AG08395 (cell line): ENCODE measurements at regions not wholly inside any gene's neighbourhood (a gene's known extent, or its start where the extent isn't known, plus 50 kb on each side); places are given as distances from the start of the nearest gene placed in this dataset.
"Not testable (repeated sequence)": the region's sequence is repeated elsewhere in the genome, so short reads cannot be mapped to it uniquely, and the experiment has no call there.

ENCODE experiments used
- DNase-seq: peaks from one replicate; pipeline ENCODE4 v3.0.0; 2012; ENCODE audit warnings: mixed read lengths, low spot score

DNA sequence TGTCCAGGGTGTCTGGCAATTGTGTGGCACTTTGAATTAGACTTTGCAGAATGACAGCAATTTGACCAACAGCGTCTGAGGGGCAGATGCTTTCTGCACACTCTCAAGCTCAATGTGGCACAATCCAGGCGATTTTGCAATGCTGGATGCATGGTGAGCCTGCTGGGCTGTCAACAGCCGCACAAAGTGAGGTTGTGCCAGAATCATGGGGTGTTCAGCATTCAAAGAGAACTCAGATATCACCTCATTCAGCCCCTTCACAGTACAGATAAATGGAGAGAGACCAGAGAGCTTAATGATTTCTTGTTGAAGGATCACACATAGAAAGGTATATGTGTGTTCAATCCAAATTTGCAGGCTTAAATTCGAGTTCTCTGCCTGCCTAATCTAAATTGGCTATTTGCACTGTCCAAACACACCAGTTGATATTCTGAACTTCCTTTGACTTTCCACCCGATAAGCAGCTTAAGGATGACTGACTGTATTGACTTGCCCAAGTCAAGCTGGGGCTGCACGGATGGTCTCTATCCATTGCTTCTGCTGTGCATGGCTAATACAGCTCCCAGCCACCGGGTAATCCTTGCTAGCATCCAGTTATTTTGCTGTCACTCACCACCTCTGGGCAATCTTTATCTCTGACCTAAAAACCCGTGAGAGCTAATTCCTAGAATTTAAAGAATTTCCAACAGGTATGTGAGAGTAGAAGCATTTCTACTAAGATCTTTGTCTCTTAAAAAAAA is 157.9 kb upstream of the TAS2R1 start:
- no peak for DNase-seq

DNA sequence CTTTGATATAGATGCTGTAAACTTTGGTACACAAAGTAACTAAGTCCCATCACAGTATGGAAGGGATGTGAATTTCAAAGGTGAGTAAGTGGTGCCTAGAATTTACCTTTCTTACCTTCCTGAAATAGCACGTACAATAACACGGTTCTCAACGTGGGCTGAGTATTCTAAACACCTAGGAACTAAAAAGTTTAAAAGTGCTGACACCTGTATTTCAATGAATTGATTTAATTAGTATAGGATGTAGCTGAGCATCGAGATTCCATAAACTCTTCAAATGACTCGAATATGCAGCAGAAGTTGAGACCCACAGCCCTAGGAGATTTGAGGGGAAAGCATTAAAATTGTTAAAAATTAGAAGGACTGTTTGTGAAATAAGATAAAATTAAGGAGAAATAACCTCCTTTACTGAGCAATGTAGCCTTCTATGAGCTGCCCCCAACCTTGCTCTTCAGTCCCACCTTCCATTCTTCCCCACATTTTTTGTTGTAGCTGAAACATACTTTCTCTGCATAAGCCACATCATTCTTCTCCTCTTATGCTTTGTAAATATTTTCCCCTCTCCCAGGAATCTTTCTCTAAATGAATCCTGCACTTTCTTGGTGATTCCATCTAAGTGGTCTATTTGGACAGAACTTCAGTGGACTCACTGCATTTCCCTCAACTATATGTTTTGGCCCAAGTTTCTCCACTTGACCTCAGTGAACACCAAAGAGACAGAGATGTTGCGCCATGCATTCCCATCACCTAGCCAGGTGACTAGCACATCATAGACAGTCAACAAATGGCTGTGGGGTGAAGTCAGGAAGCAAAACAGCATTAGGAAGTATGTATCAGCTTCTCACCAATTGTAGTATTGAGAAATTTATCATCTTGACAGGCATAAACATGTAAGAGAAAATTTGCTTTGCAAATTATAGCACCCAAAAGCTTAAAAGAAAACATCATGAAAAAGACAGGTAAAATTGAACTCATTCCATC is 156.5 kb upstream of the TAS2R1 start:
- no peak for DNase-seq

DNA sequence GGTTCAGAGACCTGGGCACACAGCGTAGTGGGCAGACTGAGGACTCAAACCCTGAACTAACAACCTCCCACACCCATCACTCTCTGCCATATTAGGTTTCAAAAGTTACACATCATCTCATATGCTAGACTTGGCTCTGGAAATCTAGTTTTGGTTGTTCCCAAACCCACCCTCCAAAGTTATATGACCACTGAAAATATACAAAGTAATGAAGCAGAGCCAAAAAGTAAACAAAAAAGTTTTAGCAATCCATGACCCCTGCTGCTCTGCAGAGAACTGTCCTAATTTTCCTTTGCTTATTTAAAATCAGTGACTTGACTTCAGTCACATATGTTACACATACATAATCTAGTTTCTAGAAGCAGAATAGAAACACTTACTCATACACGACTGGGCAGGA is 155.6 kb upstream of the TAS2R1 start:
- DNase-seq, result no peak

DNA sequence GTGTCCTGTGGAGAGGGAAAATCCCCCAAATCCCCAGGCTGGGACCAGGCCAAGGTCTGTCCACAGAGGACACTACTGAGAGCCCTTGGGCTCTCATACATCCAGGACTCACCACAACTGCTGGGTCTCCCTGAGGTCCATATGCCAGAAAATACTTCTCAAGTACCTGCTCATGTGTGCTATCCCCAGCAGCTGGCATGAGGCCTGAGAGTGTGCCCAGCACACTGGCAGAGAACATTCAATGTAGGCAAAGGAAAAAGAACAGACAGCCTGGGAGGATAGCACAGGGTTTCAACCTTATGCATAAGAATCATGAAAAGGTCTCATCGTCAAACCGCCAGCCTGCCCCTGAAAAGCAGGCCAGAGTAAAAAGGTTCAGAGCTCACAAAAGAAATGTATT is 154.1 kb upstream of the TAS2R1 start:
- no peak for DNase-seq

DNA sequence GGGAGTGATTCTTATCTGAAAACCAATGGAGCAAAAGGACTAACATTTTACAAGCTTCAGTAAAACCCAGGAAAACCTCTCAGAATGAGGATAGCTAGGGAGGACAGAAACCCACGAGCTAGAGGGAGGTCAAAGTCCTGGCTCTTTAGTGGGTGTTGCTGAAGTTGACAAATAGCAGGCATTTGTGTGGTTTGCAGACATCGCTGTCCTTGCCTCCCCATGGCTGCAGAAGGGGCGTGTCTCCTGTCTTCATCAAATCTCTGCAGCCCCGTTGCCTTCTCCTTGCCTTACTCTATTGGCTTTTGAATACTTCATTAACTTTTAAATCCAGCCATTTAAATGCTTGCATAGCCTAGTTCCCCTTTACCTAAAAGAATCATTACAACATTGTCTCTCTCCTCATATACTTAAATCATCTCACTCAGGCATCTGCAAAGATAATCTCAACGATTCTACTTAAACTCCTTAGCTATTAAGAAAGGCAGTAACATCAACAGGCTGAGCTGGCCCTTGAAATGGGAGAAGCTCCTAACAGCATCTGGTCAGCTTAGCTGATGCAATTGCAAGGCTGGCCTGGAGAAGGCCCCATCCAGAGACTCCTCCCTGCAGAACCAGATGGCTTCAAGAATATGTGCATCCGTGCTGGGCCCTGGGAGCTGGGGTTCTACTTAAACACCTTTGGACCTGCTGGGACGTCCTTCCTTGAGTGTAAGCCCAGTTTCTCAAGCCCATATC is 152.8 kb upstream of the TAS2R1 start:
- peak; percentile 59 for DNase-seq

DNA sequence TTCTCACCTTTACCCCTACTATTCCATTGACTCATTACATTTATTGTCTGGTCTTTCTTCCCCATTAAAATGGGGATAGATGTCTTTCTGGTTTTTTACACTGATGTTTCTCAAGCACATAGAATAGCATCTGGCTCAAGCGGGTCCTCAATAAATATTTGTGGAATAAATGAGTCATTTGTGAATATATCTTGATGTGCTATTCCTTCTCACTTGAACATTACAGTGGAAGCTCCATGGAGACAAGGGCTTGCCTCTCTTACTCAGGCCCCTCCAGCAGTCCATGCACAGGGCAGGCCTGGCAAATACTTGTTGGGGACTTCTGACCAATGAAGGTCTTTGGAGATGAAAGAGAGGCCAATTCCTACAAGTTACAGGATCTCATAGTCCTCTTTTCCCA is 151.7 kb upstream of the TAS2R1 start:
- no peak for DNase-seq

DNA sequence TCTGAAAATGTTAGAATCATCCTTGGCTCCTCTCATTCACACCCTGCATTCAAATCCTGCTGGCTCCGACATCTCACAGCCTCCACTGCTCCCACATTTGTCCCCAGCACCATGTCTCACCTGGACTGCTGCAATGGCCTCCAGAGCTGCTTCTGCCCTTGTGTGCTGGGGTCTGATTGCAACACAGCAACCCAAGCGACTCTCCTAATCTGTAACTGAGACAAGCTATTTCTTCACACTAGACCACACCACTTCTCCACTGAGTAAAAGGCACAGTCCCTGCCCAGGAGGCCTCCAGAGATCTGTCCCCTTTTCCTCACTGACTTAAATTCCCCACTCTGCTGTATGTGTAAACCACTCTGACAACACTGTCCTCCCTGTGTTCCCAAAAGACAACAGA is 151.1 kb upstream of the TAS2R1 start:
- no peak for DNase-seq

DNA sequence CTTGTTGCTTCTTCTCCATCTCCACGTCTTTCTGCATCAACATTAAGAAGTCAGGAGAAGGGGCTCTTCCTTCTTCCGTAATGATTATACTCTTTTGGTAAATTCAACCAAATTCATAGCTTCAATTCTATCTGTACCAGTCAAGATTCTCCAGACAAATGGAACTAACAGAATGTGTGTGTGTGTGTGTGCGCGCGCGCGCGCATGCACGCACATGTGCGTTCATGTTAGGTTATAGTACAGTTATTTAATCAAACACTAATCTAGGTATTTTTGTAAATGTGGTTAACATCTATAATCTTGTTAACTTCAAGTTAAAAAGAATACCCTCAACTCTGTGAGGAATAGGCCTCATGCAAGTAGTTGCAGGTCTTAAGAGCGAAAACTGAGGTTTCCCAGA is 150.3 kb upstream of the TAS2R1 start:
- no peak for DNase-seq

DNA sequence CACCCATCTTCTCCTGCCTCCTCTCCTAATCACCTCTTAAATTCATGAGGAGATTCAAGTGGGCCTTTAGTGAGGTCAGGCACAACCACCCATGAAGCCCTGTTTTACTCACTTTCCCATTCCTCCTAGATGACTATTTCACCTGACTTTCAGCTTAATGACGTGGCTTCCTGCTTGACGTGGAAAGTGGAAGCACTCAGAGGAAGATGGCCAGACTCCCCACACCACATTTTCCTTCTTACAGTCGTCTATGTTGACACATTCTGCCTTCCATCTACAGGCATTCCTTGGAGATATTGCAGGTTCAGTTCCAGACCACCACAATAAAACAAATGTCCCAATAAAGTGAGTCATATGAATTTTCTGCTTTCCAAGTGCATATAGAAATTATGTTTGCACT is 146.4 kb upstream of the TAS2R1 start:
- DNase-seq, result no peak

DNA sequence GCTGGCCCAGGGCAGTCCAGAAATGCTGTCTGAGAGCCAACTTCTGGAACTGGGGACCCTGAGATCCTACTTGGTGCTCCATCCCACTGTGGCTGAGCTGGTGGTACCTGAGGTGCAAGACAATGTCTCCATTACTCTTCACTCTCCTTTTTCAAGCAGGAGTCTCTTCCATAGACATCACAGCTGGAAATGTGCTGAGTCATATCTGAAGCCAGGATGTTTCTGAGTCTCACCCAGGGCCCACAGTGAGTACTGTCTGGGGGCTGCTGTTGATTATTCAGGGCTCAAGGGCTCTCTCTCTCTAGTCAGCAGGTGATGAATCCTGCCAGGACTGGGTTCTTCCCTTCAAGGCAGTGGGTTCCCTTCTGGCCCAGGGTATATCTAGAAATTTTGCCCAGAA is 145.2 kb upstream of the TAS2R1 start:
- DNase-seq, result no peak

DNA sequence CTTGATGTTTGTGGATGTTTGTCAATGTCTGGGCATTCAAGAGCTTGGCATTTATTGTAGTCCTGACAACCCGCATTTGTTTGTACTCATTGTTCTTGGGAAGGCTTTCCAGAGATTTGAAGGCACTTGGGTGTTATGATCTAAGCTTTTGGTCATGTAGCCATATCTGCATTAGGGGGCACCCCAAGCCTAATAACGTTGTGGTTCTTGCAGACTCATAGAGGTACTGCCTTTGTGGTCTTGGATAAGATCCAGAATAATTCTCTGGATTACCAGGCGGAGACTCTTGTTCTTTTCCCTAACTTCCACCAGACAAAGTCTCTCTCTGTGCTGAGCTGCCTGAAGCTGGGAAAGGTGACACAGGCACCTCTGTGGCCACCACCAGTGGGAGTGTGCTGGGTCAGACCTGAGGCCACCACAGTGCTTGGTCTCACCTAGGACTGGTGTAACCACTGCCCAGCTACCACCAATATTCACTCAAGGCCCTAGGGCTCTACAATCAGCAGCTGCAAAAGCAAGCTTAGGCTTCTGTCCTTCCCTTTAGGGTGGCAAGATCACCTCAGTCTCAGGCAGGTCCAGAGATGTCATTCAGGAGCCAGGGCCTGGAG is 144.4 kb upstream of the TAS2R1 start:
- DNase-seq, result no peak

DNA sequence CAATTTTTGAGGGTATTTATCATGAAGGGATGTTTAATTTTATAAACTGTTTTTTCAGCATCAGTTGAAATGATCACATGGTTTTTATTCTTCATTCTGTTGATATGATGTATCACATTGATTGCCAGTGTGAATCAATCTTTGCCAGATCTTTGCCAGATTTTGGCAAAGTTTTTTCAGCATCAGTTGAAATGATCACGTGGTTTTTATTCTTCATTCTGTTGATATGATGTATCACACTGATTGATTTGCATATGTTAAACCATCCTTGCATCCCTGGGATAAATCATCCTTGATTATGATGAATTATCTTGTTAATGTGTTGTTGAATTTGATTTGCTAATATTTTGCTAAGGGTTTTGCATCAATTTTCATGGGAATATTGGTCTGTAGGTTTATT is 140.9 kb upstream of the TAS2R1 start:
- DNase-seq, result no peak

DNA sequence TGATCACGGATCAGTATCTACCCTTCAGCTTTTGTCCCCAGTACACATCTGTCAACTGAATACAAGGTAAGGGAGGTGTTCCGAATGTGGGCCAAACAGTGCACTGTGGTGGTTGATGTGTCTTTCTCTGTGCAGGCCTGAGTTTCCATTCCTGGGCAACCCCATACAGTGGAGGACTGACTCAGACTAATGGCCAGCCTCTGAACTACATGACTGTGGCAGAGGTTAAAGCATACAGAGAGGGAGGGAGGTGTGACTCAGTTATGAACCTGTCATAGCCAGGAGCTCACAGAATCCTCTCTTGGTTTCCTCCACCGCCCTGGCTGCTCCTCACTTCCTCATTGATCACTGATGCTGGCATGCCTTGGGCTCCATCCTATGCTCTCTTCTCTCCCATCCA is 136.4 kb upstream of the TAS2R1 start:
- peak; percentile 53 for DNase-seq

DNA sequence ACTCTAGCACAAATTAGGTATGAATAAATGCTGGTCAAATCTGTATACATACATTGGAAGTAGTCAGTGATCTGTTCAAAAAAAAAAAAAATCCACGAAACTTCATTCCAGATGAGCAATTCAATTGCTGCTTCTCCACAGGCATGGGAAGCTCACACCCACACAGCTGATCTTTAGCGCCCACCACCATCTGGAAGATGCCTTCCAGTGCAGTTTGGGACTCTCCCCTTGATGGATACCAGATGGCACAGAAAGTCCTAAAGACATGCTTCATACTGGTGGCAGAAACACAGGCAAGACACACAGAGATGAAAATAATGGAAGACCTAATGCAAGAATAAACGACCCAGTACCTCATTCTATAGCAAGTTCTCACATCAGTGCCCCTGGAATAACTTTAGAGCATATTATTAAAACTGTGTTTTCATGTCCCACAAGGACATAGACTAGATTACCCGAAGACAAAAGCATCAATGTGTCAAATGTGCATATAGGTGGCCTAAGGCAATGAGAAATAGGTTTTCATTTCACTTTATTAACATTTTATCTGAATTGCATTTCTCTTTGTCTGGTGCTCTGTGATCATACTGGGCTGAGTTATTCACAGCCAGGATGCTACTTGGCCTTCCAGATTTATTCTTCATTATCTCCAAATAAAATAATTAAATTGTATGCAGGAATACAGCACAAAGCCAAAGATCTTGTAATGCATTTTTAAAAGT is 135.4 kb upstream of the TAS2R1 start:
- DNase-seq, result peak; percentile 50

DNA sequence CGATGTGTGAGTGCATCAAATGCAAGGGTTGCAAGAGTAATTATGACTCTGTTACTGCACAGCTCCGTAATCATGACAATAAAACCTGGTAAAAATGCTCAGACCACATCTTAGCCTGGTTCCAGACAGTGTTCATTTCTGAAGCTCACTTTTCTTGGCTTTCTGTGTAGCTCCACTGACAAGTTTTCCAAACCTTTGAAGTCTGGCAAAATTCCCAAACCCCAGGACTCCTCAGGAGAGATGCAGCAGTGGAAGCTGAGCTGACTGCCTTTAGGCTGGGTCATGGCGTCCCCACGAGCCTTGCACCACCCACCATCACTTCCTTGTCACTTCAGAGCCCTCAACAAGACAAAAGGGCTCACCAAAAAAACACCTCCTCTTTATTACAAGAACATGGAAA is 131.6 kb upstream of the TAS2R1 start:
- DNase-seq, result no peak

DNA sequence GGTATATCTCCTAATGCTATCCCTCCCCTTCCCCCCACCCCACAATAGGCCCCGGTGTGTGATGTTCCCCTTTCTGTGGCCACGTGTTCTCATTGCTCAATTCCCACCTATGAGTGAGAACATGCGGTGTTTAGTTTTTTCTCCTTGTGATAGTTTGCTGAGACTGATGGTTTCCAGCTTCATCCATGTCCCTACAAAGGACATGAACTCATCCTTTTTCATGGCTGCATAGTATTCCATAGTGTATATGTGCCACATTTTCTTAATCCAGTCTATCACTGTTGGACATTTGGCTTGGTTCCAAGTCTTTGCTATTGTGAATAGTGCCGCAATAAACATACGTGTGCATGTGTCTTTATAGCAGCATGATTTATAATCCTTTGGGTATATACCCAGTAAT is 122.5 kb upstream of the TAS2R1 start:
- DNase-seq, result not testable (repeated sequence)

DNA sequence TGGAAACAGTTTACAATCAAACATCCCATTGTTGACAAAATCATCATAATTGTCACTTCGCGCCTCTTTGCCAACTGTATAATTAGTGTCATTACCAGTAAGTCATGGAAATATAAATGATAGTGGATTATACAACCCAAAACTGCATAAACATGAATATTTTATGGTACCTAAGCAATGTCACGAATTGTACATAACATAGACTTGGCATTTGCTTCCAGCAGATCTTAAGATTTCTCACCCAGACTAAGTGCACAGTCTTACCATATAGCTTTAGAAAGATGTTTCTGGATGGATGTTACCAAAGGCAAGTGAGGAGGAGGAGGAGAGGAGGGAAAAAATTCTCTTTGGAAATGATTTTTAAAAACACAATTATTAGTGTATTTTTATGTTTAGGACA is 113.4 kb upstream of the TAS2R1 start:
- DNase-seq, result no peak

DNA sequence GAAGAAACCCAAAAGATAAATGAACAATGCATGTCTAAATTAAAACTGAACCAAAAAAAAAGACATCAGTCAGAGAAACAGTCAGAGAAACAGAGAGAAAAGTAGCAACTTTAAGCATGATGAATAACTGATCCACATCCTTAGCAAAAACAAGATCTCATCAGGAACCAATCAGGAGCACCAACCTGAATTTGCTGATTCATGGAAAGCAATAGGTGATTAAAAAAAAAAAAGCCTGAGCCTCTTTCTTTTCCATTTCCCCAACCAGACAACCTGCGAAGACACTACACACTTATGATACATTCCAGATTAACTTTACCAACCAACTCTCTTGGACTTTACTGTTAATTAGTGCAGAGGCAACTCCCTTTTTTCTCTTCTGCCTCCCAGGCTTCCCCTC is 112.7 kb upstream of the TAS2R1 start:
- DNase-seq, result no peak

DNA sequence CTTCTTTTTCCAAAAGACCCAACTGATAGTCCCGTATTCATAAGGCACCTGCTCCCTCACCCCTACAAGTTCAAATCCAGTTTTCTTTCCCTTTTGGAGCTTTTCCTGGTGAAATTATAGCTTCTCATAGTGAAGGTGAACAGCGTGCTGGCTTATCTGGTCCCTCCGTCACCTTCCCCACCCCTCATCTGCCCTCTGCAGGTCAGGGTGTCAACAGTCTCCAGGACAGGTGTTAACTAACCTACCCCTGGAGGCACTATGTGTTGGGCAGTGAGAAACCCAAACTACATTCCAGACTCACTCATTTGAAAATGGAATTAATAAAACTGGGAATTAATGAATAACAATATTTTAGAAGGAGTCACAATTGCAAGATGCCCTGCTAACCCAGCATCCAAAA is 109.0 kb upstream of the TAS2R1 start:
- DNase-seq, result no peak

DNA sequence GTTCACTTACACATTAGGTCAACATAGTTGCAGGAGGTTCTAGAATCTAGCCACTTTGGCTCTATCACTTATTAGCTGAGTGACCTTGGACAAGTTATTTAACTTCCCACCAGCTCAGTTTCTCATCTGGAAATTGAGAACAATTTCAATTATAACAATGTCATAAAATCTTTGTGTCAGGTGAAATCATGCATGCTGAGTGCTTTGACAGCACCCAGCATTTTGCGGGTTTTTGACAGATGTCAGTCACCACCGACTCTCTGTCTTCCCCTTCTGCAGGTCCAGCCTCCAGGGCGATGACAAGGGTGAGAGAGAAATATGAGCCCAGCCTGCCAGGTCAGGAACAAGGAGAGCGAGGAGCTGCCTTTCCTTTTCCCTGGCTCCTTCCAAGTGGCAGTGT is 107.1 kb upstream of the TAS2R1 start:
- DNase-seq, result no peak

DNA sequence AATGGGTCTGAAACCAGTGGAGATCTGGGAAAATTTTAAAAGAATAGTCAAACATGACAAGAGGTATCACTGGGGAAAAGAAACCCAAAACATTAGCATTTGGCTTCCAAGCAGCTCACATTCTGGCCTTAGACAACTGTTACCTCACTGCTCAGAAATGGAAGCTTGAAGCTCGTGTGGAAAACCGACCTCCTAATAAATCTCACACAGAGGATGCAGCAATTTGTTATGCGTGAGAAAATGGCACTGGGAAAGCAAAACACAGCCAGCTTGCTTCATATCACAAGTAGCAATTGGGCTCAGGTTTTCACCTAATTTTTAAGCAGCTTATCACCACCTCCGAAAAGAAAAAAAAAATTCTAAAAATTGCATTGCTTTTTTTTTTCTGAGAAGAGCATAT is 103.3 kb upstream of the TAS2R1 start:
- DNase-seq, result peak; percentile 45

DNA sequence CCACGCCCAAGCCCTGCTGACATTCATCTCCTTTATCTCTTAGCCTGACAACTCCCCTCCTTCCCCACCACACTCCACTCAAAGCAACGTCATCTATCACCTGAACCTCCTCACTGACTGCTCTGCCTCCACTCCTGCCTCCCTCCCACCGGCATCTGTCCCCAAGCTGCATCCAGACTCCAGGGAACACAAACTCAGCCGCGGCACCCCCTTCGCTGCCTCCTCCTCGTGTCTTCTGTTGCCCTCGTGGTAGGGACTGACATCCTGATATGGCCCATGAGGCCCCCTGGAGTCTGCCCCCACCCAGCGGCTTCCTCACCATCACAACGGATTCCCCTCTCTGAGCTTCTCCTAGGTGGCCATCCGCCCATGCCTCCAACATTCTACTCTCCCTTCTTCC is 101.0 kb upstream of the TAS2R1 start:
- DNase-seq, result no peak
